ENCODE measurements at regions not wholly inside any gene's neighbourhood (a gene's known extent, or its start where the extent isn't known, plus 50 kb on each side); places are given as distances from the start of the nearest gene placed in this dataset.
A peak's percentile ranks its signal among the peaks of the same experiment; 100 is the strongest.

- WGBS, 2 experiments (ENCODE audit: insufficient coverage in 1 of 2, insufficient read length in 1 of 2): 44 to 83% methylated on average over 2 to 6 of the region's 6 CpGs
- H3K4me1 Mint-ChIP-seq: peaks cover 13% of the 10 kb centered on the region
- no peak overlapping the region for H3K4me3 Mint-ChIP-seq
- no peaks in the 10 kb centered on the region for H3K36me3 Mint-ChIP-seq (ENCODE audit: low read depth)
- no peak for TF ChIP-seq CTCF (conservative IDR thresholded peaks at IDR 0.05)
- no peaks in the 10 kb centered on the region for H3K9me3 Mint-ChIP-seq
- Histone ChIP-seq H3K36me3 (ENCODE audit: control insufficient read depth, insufficient read depth, low read length) (no peaks in the 10 kb centered on the region), H3K4me1 (ENCODE audit: control insufficient read depth, insufficient read depth, low read length) (no peaks in the 10 kb centered on the region), H3K27me3 (ENCODE audit: control insufficient read depth, insufficient read depth, low read length, poor library complexity, severe bottlenecking) (no peaks in the 10 kb centered on the region), H3K9me3 (ENCODE audit: control insufficient read depth, low read length) (no peaks in the 10 kb centered on the region), H3K9ac (ENCODE audit: extremely low read depth, low read length, poor library complexity, severe bottlenecking) (no peak overlapping the region), H3K4me3 (ENCODE audit: low read length) (no peak overlapping the region), H3K27ac (ENCODE audit: low read depth, low read length) (peak overlapping the region; percentile 88)
- no peak overlapping the region for H3K27ac Mint-ChIP-seq
- peaks cover 4% of the 10 kb centered on the region for H3K27me3 Mint-ChIP-seq (ENCODE audit: insufficient read depth)
- no peak for DNase-seq
Observed at GRCh38 chr6:9095729-9096128, 660.4 kb upstream of the SLC35B3 start.

DNA sequence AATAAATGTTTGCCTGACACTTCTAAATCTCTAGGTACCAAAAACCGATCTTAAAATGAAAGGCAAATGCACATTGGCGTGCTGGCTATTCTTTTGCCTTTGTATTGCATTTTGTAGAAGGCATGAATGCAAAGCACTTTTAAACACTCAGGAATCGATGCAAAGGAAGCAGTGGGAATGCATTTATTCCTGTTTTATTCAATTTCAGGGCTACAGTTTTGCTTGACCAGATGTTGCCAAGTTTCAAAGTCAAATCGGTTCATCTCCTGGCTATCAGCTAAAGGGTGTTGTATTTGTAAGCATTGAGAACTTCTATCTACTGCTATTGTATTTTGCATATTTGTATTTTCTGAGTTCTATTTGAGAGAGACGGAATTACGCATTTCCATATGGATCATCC, 659.8 kb upstream of the SLC35B3 start:
- TF ChIP-seq CTCF (conservative IDR thresholded peaks at IDR 0.05): no peak
- Histone ChIP-seq H3K27ac (ENCODE audit: low read depth, low read length) (peak overlapping the region; percentile 88), H3K36me3 (ENCODE audit: control insufficient read depth, insufficient read depth, low read length) (no peaks in the 10 kb centered on the region), H3K9ac (ENCODE audit: extremely low read depth, low read length, poor library complexity, severe bottlenecking) (no peak overlapping the region), H3K9me3 (ENCODE audit: control insufficient read depth, low read length) (no peaks in the 10 kb centered on the region), H3K4me3 (ENCODE audit: low read length) (no peak overlapping the region), H3K4me1 (ENCODE audit: control insufficient read depth, insufficient read depth, low read length) (no peaks in the 10 kb centered on the region), H3K27me3 (ENCODE audit: control insufficient read depth, insufficient read depth, low read length, poor library complexity, severe bottlenecking) (no peaks in the 10 kb centered on the region)
- peaks cover 4% of the 10 kb centered on the region for H3K27me3 Mint-ChIP-seq (ENCODE audit: insufficient read depth)
- H3K4me3 Mint-ChIP-seq: no peak overlapping the region
- H3K27ac Mint-ChIP-seq: no peak overlapping the region
- peaks cover 13% of the 10 kb centered on the region for H3K4me1 Mint-ChIP-seq
- 87 to 93% methylated on average over 3 to 6 of the region's 6 CpGs for WGBS, 2 experiments (ENCODE audit: insufficient coverage in 1 of 2, insufficient read length in 1 of 2)
- no peaks in the 10 kb centered on the region for H3K36me3 Mint-ChIP-seq (ENCODE audit: low read depth)
- DNase-seq: no peak
- no peaks in the 10 kb centered on the region for H3K9me3 Mint-ChIP-seq

GRCh38 chr6:9089724-9090123, 654.4 kb upstream of the SLC35B3 start:
- Mint-ChIP-seq H3K4me1 (peaks cover 37% of the 10 kb centered on the region), H3K9me3 (no peaks in the 10 kb centered on the region), H3K27ac (no peak overlapping the region), H3K36me3 (ENCODE audit: low read depth) (no peaks in the 10 kb centered on the region), H3K27me3 (ENCODE audit: insufficient read depth) (peaks cover 4% of the 10 kb centered on the region), H3K4me3 (no peak overlapping the region)
- no peaks in the 10 kb centered on the region for H3K27me3 ChIP-seq (ENCODE audit: control insufficient read depth, insufficient read depth, low read length, poor library complexity, severe bottlenecking)
- no peak overlapping the region for H3K27ac ChIP-seq (ENCODE audit: low read depth, low read length)
- H3K9me3 ChIP-seq (ENCODE audit: control insufficient read depth, low read length): no peaks in the 10 kb centered on the region
- no peak overlapping the region for H3K4me3 ChIP-seq (ENCODE audit: low read length)
- 86 to 100% methylated on average over 1 of the region's 1 CpG for WGBS, 2 experiments (ENCODE audit: insufficient coverage in 1 of 2, insufficient read length in 1 of 2)
- DNase-seq: no peak
- H3K9ac ChIP-seq (ENCODE audit: extremely low read depth, low read length, poor library complexity, severe bottlenecking): no peak overlapping the region
- H3K4me1 ChIP-seq (ENCODE audit: control insufficient read depth, insufficient read depth, low read length): peaks cover 9% of the 10 kb centered on the region
- H3K36me3 ChIP-seq (ENCODE audit: control insufficient read depth, insufficient read depth, low read length): no peaks in the 10 kb centered on the region
- TF ChIP-seq CTCF (conservative IDR thresholded peaks at IDR 0.05): no peak

All from endodermal cell (in vitro differentiated cells).